OCI-LY7 (cell line): ENCODE measurements at regions not wholly inside any gene's neighbourhood (a gene's known extent, or its start where the extent isn't known, plus 50 kb on each side); places are given as distances from the start of the nearest gene placed in this dataset.

Experiments
- EZH2phosphoT487 ChIP-seq: fragments of 200-600 bp; sonication (generic); IDR thresholded peaks from 2 replicates; pipeline ENCODE4 v1.6.1; 2018; ENCODE audit warnings: low read depth, borderline replicate concordance, mild to moderate bottlenecking, mixed run types, antibody characterized with exemption, low read length, moderate library complexity, mixed read lengths
- TF ChIP-seq, protein P1 (sequence below): fragments of 200-600 bp; sonication (generic); conservative IDR thresholded peaks from 2 replicates; pipeline ENCODE4 v1.5.1; 2014; ENCODE audit warnings: mild to moderate bottlenecking, antibody characterized with exemption, low read length, moderate library complexity, mixed read lengths

DNA sequence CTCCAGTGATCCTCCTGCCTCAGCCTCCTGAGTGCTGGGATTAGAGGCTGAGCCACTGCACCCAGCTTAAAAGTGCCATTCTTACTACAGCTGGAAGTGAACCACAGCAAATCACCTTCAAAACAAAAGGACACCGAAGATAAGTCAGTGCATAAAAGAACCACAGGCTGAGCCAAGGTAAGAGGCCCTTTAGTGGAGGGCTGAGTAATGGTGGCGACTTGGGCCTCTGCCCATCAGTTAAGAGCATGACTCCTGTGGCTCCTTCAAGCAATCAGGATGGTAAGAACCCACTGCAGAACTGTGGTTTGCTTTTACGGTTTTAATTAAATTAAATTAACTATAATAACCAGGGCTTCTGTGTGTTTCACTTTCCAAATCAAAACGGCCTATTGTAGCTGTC, 75.1 kb downstream of the CTAGE1 start:
- TF ChIP-seq, protein P1, sequence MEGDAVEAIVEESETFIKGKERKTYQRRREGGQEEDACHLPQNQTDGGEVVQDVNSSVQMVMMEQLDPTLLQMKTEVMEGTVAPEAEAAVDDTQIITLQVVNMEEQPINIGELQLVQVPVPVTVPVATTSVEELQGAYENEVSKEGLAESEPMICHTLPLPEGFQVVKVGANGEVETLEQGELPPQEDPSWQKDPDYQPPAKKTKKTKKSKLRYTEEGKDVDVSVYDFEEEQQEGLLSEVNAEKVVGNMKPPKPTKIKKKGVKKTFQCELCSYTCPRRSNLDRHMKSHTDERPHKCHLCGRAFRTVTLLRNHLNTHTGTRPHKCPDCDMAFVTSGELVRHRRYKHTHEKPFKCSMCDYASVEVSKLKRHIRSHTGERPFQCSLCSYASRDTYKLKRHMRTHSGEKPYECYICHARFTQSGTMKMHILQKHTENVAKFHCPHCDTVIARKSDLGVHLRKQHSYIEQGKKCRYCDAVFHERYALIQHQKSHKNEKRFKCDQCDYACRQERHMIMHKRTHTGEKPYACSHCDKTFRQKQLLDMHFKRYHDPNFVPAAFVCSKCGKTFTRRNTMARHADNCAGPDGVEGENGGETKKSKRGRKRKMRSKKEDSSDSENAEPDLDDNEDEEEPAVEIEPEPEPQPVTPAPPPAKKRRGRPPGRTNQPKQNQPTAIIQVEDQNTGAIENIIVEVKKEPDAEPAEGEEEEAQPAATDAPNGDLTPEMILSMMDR = no peak
- no peak for TF ChIP-seq EZH2phosphoT487
